ENCODE measurements at regions not wholly inside any gene's neighbourhood (a gene's known extent, or its start where the extent isn't known, plus 50 kb on each side); places are given as distances from the start of the nearest gene placed in this dataset.

- no peak for TF ChIP-seq CTCF (IDR thresholded peaks at IDR 0.05; ENCODE audit: insufficient read depth, low read depth, low read length)
- DNase-seq (ENCODE audit: low read depth): no peak
- no peak overlapping the region for H3K4me3 ChIP-seq (ENCODE audit: low read depth, low read length)
These were observed 285.2 kb downstream of the PTGER3 start for GRCh38 chr1:70762386-70762785.

GRCh38 chr1:70764747-70765146 lies 282.9 kb downstream of the PTGER3 start:
- no peak for DNase-seq (ENCODE audit: low read depth)
- TF ChIP-seq CTCF (IDR thresholded peaks at IDR 0.05; ENCODE audit: insufficient read depth, low read depth, low read length): no peak

GRCh38 chr1:70767377-70767776 lies 280.2 kb downstream of the PTGER3 start:
- peak; percentile 4 for DNase-seq (ENCODE audit: low read depth)
- no peak overlapping the region for H3K4me3 ChIP-seq (ENCODE audit: low read depth, low read length)
- TF ChIP-seq CTCF (IDR thresholded peaks at IDR 0.05; ENCODE audit: insufficient read depth, low read depth, low read length): no peak

More at GRCh38 chr1:70764747-70765146, 282.9 kb downstream of the PTGER3 start:
- H3K4me3 ChIP-seq (ENCODE audit: low read depth, low read length): no peak overlapping the region

- H3K4me3 ChIP-seq (ENCODE audit: low read depth, low read length): no peak overlapping the region
- TF ChIP-seq CTCF (IDR thresholded peaks at IDR 0.05; ENCODE audit: insufficient read depth, low read depth, low read length): no peak
- DNase-seq (ENCODE audit: low read depth): no peak
These were observed 279.4 kb downstream of the PTGER3 start for GRCh38 chr1:70768216-70768615.

- H3K4me3 ChIP-seq (ENCODE audit: low read depth, low read length): no peak overlapping the region
- no peak for DNase-seq (ENCODE audit: low read depth)
- no peak for TF ChIP-seq CTCF (IDR thresholded peaks at IDR 0.05; ENCODE audit: insufficient read depth, low read depth, low read length)
These were observed 269.4 kb downstream of the PTGER3 start for GRCh38 chr1:70778056-70778762.

GRCh38 chr1:70778934-70779333 lies 268.7 kb downstream of the PTGER3 start:
- TF ChIP-seq CTCF (IDR thresholded peaks at IDR 0.05; ENCODE audit: insufficient read depth, low read depth, low read length): no peak
- DNase-seq (ENCODE audit: low read depth): no peak
- no peak overlapping the region for H3K4me3 ChIP-seq (ENCODE audit: low read depth, low read length)

GRCh38 chr1:70779571-70779970 lies 268.0 kb downstream of the PTGER3 start:
- TF ChIP-seq CTCF (IDR thresholded peaks at IDR 0.05; ENCODE audit: insufficient read depth, low read depth, low read length): no peak
- H3K4me3 ChIP-seq (ENCODE audit: low read depth, low read length): no peak overlapping the region
- peak; percentile 6 for DNase-seq (ENCODE audit: low read depth)
